ENCODE measurements at regions not wholly inside any gene's neighbourhood (a gene's known extent, or its start where the extent isn't known, plus 50 kb on each side); places are given as distances from the start of the nearest gene placed in this dataset.

DNA sequence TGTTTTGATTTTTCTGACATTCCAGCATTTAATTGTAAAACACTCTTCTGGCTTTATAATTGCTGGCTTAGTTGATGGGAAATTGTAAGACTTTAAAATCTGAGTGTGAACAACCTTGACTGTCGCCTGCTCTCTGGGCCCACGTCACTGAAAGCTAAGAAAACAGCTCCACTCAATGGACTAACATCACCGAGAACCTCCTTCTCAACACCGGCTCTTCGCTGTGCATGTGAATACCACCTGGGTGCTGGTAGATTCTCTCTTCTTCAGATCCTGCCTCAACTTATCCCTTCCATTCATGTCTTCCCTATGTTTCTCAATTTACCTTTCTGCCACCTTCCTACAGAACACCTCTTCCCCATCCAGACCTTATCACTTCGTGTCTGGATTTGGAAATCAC lies 523.1 kb upstream of the ID2 start:
- TF ChIP-seq CTCF (IDR thresholded peaks at IDR 0.05; ENCODE audit: low read depth, low read length) = no peak
- no peak overlapping the region for H3K4me3 ChIP-seq (replicated peaks in 1 of 2; ENCODE audit: low read depth in 2 of 2, low read length in 2 of 2)
- DNase-seq (ENCODE audit: low read depth in 2 of 2) = no peak

DNA sequence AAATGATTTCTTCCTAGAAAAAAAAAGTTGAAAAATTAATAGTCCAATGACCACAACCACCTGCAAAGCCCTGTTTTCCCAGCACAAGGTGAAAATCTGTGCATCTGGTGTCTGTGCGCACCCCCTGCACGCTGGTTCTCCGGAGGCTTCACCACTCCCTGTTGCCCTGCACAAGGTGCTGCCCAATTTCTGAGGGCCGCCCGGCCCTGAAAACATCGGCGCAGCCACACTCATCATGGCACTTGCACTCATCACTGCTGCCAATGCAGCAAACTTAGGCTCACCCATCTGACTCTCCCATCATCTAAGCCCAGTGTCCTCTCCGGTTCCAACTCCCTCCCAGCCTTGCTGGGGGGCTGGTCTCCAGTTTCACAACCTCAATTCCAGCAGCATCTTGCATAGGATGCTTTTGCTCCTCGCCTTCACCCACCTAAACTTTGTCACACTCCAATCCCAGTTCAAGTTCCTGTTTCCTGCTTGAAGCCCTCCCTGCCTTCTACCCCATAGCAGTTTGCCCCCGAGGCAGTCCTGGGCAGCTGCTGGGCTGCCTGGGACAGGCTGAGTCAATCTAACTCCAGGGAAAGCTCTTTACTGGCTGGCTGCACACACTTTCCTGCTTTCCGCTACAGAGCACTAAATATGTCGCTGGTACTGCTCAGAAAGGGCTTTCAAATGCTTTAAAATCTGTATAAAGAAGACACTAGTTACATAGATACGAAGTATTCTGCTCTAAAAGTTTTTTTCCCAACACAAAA lies 522.5 kb upstream of the ID2 start:
- H3K4me3 ChIP-seq (replicated peaks in 1 of 2; ENCODE audit: low read depth in 2 of 2, low read length in 2 of 2) = no peak overlapping the region
- TF ChIP-seq CTCF (IDR thresholded peaks at IDR 0.05; ENCODE audit: low read depth, low read length) = no peak
- DNase-seq (ENCODE audit: low read depth in 2 of 2) = no peak

GRCh38 chr2:8159966-8160603 lies 521.8 kb upstream of the ID2 start:
- no peak for DNase-seq (ENCODE audit: low read depth in 2 of 2)
- no peak overlapping the region for H3K4me3 ChIP-seq (replicated peaks in 1 of 2; ENCODE audit: low read depth in 2 of 2, low read length in 2 of 2)
- TF ChIP-seq CTCF (IDR thresholded peaks at IDR 0.05; ENCODE audit: low read depth, low read length) = no peak

DNA sequence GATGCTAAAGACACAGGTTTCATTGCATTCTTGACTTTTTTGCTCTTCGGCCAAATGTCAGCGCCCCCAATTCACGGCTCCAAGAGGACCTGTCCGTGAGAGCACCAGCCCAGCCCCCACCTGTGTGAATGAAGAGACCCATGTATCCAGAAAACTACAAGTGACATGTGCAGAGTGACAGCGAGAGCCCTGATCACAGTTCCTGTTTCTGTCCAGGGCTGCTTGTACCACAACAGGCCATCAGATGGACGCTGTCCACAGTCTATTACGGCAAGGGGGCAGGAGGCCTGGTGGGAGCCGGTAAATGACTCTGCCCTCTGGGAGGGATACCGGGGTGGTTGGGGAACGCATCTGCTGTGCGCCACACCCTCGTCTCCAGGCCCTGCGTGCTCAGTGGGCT lies 520.9 kb upstream of the ID2 start:
- TF ChIP-seq CTCF (IDR thresholded peaks at IDR 0.05; ENCODE audit: low read depth, low read length) = no peak
- no peak overlapping the region for H3K4me3 ChIP-seq (replicated peaks in 1 of 2; ENCODE audit: low read depth in 2 of 2, low read length in 2 of 2)
- DNase-seq (ENCODE audit: low read depth in 2 of 2) = no peak

- no peak overlapping the region for H3K4me3 ChIP-seq (replicated peaks in 1 of 2; ENCODE audit: low read depth in 2 of 2, low read length in 2 of 2)
- TF ChIP-seq CTCF (IDR thresholded peaks at IDR 0.05; ENCODE audit: low read depth, low read length) = no peak
- no peak for DNase-seq (ENCODE audit: low read depth in 2 of 2)
Observed at GRCh38 chr2:8162552-8162951, 519.3 kb upstream of the ID2 start.

DNA sequence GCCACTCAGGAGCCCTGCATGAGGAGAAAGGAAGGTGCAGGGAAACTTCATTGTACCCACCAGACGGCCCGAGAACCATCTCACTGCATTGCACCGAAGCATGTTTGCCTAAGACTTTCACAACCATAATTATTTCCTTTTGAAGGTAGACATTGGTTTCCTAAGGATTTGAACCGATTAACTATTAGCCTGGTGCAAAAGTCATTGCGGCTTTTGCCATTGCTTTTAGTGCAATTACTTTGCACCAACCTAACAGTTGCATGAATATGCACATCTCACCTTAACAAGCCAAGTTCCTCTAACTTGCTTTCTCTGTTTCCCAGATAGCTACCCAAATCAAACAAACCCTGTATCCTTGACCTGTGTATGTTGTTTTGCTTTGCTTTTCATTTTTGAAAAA lies 516.3 kb upstream of the ID2 start:
- H3K4me3 ChIP-seq (replicated peaks in 1 of 2; ENCODE audit: low read depth in 2 of 2, low read length in 2 of 2) = no peak overlapping the region
- DNase-seq (ENCODE audit: low read depth in 2 of 2) = no peak
- TF ChIP-seq CTCF (IDR thresholded peaks at IDR 0.05; ENCODE audit: low read depth, low read length) = no peak
